GM12874 (cell line): ENCODE measurements at regions not wholly inside any gene's neighbourhood (a gene's known extent, or its start where the extent isn't known, plus 50 kb on each side); places are given as distances from the start of the nearest gene placed in this dataset.

Experiments used
- TF ChIP-seq, protein P1 (sequence below): IDR thresholded peaks from 2 replicates; pipeline ENCODE4 v1.5.1; 2011; ENCODE audit warnings: low read depth, mild to moderate bottlenecking, control low read depth, low read length, moderate library complexity; ENCODE audit not compliant: insufficient read depth

DNA sequence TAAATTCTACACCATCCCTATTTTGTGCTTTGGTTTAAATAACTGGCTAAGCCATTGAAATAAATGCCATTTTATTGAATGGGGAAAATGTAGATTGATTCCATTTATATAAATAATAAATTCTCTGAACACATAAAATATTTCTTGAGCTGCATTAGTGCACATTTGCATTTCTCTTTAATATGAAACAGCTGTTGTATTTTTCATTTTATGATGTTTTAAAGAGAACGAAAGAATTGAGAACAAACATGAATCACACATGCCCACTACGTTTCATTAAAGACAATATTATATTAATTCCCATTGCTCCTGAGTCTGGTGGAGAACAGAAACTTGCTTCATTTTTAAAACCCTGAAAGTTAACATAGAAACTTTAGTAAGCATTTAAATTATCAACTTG lies 235.7 kb upstream of the CFAP20DC start:
- TF ChIP-seq, protein P1, sequence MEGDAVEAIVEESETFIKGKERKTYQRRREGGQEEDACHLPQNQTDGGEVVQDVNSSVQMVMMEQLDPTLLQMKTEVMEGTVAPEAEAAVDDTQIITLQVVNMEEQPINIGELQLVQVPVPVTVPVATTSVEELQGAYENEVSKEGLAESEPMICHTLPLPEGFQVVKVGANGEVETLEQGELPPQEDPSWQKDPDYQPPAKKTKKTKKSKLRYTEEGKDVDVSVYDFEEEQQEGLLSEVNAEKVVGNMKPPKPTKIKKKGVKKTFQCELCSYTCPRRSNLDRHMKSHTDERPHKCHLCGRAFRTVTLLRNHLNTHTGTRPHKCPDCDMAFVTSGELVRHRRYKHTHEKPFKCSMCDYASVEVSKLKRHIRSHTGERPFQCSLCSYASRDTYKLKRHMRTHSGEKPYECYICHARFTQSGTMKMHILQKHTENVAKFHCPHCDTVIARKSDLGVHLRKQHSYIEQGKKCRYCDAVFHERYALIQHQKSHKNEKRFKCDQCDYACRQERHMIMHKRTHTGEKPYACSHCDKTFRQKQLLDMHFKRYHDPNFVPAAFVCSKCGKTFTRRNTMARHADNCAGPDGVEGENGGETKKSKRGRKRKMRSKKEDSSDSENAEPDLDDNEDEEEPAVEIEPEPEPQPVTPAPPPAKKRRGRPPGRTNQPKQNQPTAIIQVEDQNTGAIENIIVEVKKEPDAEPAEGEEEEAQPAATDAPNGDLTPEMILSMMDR: no peak

DNA sequence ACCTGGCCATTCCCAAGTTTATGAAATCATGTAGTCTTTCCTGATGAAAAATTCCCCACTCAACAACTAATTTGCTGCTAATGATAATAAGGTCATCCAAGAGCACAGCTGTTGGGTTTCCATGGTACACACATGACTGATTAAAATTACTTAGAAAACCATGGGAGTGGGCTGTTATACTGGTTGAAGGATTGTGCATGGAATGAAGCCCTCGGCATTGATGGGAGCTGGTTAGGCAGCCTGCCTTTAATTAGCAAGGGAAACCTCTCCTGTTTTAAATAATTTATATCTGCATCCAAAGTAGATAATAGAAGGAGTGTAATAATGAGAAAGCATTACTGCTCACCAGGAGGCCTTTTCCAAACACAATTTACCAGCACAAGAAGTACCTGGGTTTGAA lies 235.1 kb upstream of the CFAP20DC start:
- TF ChIP-seq, protein P1: no peak

DNA sequence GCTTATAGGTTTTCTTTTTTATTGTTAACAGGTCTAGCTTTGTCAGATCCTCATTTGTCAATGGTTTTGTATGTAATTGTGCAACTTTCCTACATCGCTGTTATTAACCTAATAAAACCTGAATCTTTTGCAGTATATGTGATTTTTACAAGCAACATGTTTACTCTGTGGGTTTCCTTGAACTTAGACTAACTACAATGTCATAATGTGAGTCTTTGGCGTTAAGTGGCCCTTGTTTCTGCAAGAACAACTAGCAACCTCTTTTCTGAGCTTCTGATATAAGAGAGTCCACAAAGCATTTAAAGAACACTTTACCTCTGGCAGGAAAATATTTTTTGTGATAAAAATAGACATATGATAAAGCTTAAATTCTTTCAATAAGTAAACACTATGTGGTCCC lies 230.3 kb upstream of the CFAP20DC start:
- TF ChIP-seq, protein P1: no peak

DNA sequence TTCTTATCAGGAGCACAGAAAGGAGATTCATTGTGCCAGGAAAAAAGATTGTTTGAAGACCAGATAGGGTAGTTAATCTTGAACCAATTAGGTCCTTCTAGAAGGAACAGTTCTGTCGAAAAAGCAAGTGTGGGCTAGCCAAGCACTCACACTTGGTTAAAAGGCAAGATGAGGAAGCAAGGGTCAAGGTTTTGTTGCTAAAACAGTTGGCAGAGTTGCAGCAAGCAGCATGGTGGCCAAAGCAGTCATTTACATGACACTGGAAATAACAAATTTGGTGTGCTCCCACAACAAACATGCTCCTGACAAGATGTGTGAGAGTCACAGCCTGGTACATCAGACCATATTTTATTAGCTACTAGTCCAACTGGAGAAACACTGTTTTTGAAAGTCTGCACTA lies 228.0 kb upstream of the CFAP20DC start:
- TF ChIP-seq, protein P1: no peak

DNA sequence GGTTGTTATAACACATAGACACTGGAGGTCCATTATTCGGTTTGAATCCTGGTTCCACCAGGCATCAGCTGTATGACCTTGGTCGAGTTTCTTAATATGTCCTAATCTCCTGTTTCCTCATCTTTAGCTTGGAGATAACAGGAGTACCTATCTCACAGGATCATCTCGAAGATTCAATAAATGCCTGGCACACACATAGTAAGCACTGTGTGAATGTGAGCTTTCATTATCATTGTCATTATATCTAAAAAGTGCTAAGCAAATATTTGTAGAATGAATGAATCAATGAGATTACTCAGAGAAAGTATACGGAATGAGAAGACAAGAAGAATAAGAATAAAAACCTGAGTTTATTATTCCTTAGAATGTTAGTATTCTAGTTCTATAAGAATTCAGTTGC lies 227.4 kb upstream of the CFAP20DC start:
- TF ChIP-seq, protein P1: no peak

DNA sequence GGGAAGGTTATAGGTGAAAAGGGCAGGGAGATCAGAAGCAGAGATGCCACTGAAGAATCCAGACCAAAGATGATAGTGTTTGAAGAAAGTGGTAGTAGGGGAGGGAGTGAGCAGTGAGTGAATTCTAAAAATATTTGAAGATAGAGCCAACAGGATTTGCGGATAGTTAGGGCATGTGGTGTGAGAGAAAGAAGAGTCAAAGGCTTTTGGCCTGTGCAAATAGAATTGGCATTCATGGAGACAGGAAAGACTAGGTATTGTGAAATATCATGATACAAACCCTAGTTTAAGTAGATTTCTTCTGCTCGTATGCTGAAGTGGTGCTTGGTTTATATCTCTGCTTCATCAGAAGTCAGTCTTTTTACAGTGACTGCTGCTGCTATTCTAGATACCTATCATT lies 224.2 kb upstream of the CFAP20DC start:
- TF ChIP-seq, protein P1: no peak

DNA sequence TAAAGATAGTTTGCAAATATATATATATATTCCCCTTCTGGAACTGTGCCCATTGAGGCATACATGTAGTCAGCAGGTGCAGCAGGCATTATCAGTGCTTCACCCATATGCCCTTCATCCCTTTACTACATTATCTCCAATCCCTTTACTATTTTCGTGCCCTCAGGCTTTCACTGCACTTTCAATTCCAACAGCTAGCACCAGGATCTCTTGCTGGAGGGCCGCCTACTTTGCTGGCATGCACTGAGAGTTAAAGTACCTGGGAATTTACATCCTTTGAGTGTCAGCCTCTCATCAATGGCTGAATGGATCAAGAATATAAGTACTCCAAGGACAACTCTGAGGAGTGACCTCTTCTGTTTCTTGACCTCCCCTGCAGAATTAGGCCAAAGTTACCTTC lies 222.1 kb upstream of the CFAP20DC start:
- TF ChIP-seq, protein P1: no peak

DNA sequence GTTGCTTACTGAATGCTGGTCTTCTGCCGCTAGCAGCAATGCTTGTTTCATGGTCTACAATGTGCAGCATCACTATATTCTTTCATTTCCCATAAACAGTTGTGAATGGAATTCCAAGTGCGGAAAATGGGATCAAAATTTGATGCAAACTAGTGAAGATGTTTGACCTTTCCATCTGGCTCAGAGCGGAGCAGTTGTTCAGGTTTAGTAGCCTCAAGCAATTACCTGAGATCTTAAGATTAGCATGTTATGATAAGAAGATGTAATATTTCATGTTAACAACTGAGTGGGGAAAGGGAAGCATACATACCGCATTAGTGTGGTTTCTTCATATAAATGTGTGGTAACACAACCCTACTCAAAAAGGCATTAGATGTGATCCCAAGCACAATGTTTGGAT lies 221.1 kb upstream of the CFAP20DC start:
- TF ChIP-seq, protein P1: no peak
